LNCAP (cell line): ENCODE measurements at regions not wholly inside any gene's neighbourhood (a gene's known extent, or its start where the extent isn't known, plus 50 kb on each side); places are given as distances from the start of the nearest gene placed in this dataset.

Experiments
- CTCF ChIP-seq: fragments of 450-650 bp; IDR thresholded peaks from 2 replicates; pipeline ENCODE4 v1.5.1; 2017; ENCODE audit warnings: mild to moderate bottlenecking

GRCh38 chr10:7054915-7055314, 355.9 kb downstream of the SFMBT2 start:
- TF ChIP-seq CTCF, result peak; percentile 30; the same call in 1 of the 2 replicates

- TF ChIP-seq CTCF, result no peak
Observed at GRCh38 chr10:7053195-7053594, 357.6 kb downstream of the SFMBT2 start.

GRCh38 chr10:7048061-7048460, 362.8 kb downstream of the SFMBT2 start:
- no peak for TF ChIP-seq CTCF

- TF ChIP-seq CTCF, result no peak
Observed at GRCh38 chr10:7046615-7047014, 364.2 kb downstream of the SFMBT2 start.

- no peak for TF ChIP-seq CTCF
Observed at GRCh38 chr10:7045891-7046599, 364.8 kb downstream of the SFMBT2 start.

- TF ChIP-seq CTCF, result no peak
Observed at GRCh38 chr10:7043055-7043653, 367.7 kb downstream of the SFMBT2 start.

GRCh38 chr10:7042419-7043054, 368.3 kb downstream of the SFMBT2 start:
- no peak for TF ChIP-seq CTCF
